ENCODE measurements at regions not wholly inside any gene's neighbourhood (a gene's known extent, or its start where the extent isn't known, plus 50 kb on each side); places are given as distances from the start of the nearest gene placed in this dataset.
"Not testable (repeated sequence)": the region's sequence is repeated elsewhere in the genome, so short reads cannot be mapped to it uniquely, and the experiment has no call there.

DNA sequence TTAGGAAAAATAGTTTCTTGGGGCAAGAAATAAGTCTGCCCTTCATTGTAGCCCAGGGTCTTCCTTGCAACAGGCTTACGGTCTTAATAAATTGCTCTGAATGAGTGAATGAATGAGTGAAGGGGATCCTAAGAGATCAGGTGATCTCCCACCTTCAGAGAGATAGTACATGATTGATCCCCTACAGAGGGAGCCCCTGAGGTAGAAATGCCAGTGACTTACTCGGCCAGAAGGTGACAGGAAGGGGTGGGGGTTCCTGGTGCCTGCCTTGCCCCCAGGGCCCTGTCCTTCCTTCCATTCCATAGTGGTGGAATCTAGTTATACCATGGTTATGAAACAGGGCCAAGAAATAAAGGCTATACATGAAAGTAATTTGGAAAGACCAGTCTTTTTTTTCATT is 215.3 kb upstream of the SSTR4 start:
- no peak for DNase-seq (ENCODE audit: low read depth, low spot score)
- in situ Hi-C loops (cut with HindIII; ENCODE audit: low pct_unique_long_range_greater_than_20kb, low sequenced_read_pairs): no loop called here

- DNase-seq (ENCODE audit: low read depth, low spot score): peak; percentile 7
- in situ Hi-C loops (cut with HindIII; ENCODE audit: low pct_unique_long_range_greater_than_20kb, low sequenced_read_pairs): no loop called here
These were observed 213.9 kb upstream of the SSTR4 start for GRCh38 chr20:22821081-22821727.

DNA sequence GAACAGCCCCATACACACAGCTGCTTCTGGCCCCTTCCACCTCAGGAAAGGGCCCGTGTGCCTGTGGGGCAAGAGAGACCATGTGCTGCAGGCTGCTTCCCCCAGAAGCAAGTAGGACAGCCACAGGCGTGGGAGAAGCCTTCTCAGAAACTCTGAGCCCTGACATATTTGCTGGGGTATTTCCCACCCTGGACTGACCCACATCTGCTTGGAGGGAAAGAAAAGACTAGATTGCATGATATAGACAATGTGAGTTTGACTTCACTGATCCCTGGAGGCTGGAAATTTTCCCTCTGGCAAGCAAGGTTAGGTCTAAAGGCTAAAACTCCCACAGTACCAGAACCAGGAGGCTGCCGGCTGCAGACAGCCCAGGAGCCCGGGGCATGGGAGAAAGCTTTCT is 213.3 kb upstream of the SSTR4 start:
- in situ Hi-C loops (cut with HindIII; ENCODE audit: low pct_unique_long_range_greater_than_20kb, low sequenced_read_pairs): no loop called here
- no peak for DNase-seq (ENCODE audit: low read depth, low spot score)

DNA sequence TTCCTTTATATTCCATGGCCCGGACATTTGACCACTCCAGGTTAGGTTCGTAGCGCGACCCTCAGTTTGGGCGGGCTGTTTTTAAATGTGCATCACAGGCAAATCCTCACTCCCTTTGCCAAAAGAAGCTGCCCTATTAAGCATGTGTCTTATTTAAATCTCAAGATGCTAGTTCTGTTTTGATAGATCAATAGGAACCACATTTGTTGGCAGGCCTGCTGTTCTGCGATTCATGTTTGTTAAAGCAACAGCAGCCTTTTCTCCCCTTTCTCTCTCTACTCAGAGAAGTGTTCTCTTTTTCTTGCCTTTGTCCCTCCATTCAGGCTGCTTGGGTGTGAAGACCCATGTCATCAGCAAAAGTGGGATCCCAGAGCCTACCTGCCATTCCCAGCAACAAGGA is 212.0 kb upstream of the SSTR4 start:
- DNase-seq (ENCODE audit: low read depth, low spot score): no peak
- in situ Hi-C loops (cut with HindIII; ENCODE audit: low pct_unique_long_range_greater_than_20kb, low sequenced_read_pairs): no loop called here

DNA sequence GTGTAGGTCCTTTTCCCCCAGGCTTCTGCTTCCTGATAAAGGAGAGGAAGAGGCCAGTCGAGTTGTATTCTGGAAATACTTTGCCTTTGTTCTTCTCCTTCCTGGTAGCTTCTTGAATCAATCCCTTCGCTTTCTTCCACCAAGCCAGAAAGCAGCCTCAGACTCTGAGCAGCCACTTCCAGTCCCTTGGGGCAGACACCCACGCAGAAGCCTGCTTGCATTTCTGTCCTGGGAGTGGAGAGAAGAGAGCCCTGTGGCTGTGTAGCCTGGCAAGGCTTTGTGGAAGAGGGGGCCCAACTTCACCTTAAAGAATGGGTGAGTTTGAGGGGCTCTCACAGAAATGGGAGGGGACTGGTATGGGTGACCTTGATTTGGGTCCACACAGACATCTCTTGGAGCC is 211.0 kb upstream of the SSTR4 start:
- DNase-seq (ENCODE audit: low read depth, low spot score): no peak
- in situ Hi-C loops (cut with HindIII; ENCODE audit: low pct_unique_long_range_greater_than_20kb, low sequenced_read_pairs): no loop called here

- DNase-seq (ENCODE audit: low read depth, low spot score): no peak
- in situ Hi-C loops (cut with HindIII; ENCODE audit: low pct_unique_long_range_greater_than_20kb, low sequenced_read_pairs): no loop called here
These were observed 210.0 kb upstream of the SSTR4 start for GRCh38 chr20:22825076-22825475.

GRCh38 chr20:22825546-22825945 is 209.6 kb upstream of the SSTR4 start:
- in situ Hi-C loops (cut with HindIII; ENCODE audit: low pct_unique_long_range_greater_than_20kb, low sequenced_read_pairs): no loop called here
- DNase-seq (ENCODE audit: low read depth, low spot score): no peak

GRCh38 chr20:22826306-22827230 is 208.5 kb upstream of the SSTR4 start:
- no peak for DNase-seq (ENCODE audit: low read depth, low spot score)
- in situ Hi-C loops (cut with HindIII; ENCODE audit: low pct_unique_long_range_greater_than_20kb, low sequenced_read_pairs): no loop called here

GRCh38 chr20:22827916-22828315 is 207.2 kb upstream of the SSTR4 start:
- in situ Hi-C loops (cut with HindIII; ENCODE audit: low pct_unique_long_range_greater_than_20kb, low sequenced_read_pairs): no loop called here
- no peak for DNase-seq (ENCODE audit: low read depth, low spot score)

DNA sequence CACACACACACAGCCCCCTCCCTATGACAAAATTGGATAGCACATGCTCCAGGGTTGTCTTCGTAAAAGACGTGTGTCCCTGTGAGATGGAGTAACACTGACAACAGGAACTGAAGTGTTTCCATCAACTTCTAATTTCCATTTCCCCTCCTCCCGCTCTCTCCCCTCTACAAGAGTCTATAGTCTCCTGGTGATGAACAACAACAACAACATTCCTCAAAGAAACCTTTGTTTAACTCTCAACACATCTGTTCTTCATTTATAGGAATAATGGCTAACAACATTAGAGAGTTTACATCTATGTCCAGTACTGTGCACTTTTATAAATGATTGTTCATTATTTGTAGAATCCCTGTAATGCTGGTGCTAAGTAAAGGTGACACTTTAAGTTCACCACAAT is 205.8 kb upstream of the SSTR4 start:
- in situ Hi-C loops (cut with HindIII; ENCODE audit: low pct_unique_long_range_greater_than_20kb, low sequenced_read_pairs): no loop called here
- DNase-seq (ENCODE audit: low read depth, low spot score): no peak

DNA sequence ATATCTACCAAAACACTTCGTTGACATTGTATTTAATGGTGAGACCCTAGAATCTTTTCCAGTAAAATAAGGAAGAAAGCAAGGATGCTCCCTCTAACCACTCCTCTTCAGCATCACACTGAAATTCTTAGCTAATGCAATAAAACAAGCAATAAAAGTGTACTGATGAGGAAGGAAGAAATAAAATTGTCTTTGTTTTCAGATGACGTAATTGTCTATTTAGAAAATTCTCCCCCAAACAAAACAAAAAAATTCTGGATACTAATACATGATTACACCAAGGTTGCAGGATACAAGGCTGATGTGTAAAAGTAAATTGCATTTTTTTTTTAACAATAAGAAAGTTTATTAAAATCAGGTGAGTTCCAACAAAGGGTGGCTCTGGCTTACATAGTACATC is 205.0 kb upstream of the SSTR4 start:
- in situ Hi-C loops (cut with HindIII; ENCODE audit: low pct_unique_long_range_greater_than_20kb, low sequenced_read_pairs): no loop called here
- no peak for DNase-seq (ENCODE audit: low read depth, low spot score)

DNA sequence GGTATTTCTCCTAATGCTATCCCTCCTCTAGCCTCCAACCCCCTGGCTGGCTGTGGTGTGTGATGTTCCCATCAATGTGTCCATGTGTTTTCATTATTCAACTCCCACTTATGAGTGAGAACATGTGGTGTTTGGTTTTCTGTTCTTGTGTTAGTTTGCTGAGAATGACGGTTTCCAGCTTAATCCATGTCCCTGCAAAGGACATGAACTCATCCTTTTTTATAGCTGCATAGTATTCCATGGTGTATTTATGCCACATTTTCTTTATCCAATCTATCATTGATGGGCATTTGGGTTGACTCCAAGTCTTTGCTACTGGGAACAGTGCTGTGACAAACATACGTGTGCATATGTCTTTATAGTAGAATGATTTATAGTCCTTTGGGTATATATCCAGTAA is 204.4 kb upstream of the SSTR4 start:
- DNase-seq (ENCODE audit: low read depth, low spot score); in situ Hi-C loops (cut with HindIII; ENCODE audit: low pct_unique_long_range_greater_than_20kb, low sequenced_read_pairs): not testable (repeated sequence)

DNA sequence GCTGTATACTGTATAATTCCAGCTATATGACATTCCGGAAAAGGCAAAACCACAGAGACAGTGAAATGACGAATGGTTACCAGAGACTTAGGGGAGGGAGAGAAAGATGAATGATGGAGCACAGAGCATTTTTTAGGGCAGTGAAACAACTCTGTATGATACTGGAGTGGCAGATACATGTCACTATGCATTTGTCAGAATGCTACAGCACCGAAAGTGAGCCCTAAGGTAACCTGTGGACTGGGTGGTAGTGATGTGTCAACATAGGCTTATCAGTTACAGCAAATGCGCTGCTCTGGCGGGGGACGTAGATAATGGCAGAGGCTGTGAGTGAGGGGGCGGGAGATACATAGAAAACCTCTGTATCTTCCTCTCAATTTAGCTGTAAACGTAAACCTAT is 201.3 kb upstream of the SSTR4 start:
- DNase-seq (ENCODE audit: low read depth, low spot score): no peak
- in situ Hi-C loops (cut with HindIII; ENCODE audit: low pct_unique_long_range_greater_than_20kb, low sequenced_read_pairs): no loop called here

GRCh38 chr20:22834651-22835256 is 200.4 kb upstream of the SSTR4 start:
- in situ Hi-C loops (cut with HindIII; ENCODE audit: low pct_unique_long_range_greater_than_20kb, low sequenced_read_pairs): no loop called here

DNA sequence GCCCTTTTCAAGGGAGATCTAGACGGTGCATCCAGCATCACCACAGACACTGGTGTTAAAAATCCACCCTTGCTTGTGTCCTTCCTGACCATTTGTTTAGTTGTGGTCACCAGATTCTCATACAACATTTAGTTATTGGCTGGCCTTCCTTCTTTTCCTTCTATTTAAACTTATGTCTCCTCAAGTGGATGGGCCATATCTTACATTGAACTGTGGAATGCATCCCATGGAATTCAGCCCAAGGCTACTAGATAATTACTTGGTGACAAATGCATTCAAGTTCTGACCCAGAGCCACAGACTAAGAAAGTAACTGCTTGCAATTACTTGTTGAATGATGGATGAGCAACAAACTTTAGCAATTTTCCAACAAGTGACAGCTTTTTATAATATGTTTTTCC is 198.9 kb upstream of the SSTR4 start:
- in situ Hi-C loops (cut with HindIII; ENCODE audit: low pct_unique_long_range_greater_than_20kb, low sequenced_read_pairs): no loop called here
- DNase-seq (ENCODE audit: low read depth, low spot score): no peak

More at GRCh38 chr20:22834651-22835256, 200.4 kb upstream of the SSTR4 start:
- DNase-seq (ENCODE audit: low read depth, low spot score): no peak

- no peak for DNase-seq (ENCODE audit: low read depth, low spot score)
- in situ Hi-C loops (cut with HindIII; ENCODE audit: low pct_unique_long_range_greater_than_20kb, low sequenced_read_pairs): no loop called here
These were observed 198.2 kb upstream of the SSTR4 start for GRCh38 chr20:22836877-22837276.

- in situ Hi-C loops (cut with HindIII; ENCODE audit: low pct_unique_long_range_greater_than_20kb, low sequenced_read_pairs): no loop called here
These were observed 197.1 kb upstream of the SSTR4 start for GRCh38 chr20:22838001-22838400.

DNA sequence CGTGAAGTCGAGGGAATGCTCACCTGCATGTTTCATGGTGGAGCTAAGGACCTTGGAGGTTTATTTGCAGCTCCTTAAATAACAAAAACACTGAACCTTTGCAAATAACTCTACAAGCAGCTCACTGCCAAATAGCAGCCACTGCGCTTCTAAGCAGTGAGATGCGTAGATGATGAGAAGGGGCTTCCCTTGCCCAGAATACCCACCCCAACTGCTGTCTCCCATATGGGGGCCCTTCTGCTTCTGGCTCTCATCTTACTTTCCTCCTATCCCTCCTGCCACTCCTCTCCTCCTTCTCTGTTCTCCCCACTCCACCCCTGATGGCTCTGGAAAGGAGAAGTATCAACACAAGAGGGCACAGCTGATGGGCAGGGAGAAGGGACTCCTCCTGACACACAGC is 193.3 kb upstream of the SSTR4 start:
- in situ Hi-C loops (cut with HindIII; ENCODE audit: low pct_unique_long_range_greater_than_20kb, low sequenced_read_pairs): no loop called here
- no peak for DNase-seq (ENCODE audit: low read depth, low spot score)

More at GRCh38 chr20:22838001-22838400, 197.1 kb upstream of the SSTR4 start:
- no peak for DNase-seq (ENCODE audit: low read depth, low spot score)

GRCh38 chr20:22842793-22843192 is 192.3 kb upstream of the SSTR4 start:
- no peak for DNase-seq (ENCODE audit: low read depth, low spot score)
- in situ Hi-C loops (cut with HindIII; ENCODE audit: low pct_unique_long_range_greater_than_20kb, low sequenced_read_pairs): no loop called here

All from SK-MEL-5 (cell line).